ENCODE measurements at regions not wholly inside any gene's neighbourhood (a gene's known extent, or its start where the extent isn't known, plus 50 kb on each side); places are given as distances from the start of the nearest gene placed in this dataset.
A peak's percentile ranks its signal among the peaks of the same experiment; 100 is the strongest.
"Not testable (repeated sequence)": the region's sequence is repeated elsewhere in the genome, so short reads cannot be mapped to it uniquely, and the experiment has no call there.

DNA sequence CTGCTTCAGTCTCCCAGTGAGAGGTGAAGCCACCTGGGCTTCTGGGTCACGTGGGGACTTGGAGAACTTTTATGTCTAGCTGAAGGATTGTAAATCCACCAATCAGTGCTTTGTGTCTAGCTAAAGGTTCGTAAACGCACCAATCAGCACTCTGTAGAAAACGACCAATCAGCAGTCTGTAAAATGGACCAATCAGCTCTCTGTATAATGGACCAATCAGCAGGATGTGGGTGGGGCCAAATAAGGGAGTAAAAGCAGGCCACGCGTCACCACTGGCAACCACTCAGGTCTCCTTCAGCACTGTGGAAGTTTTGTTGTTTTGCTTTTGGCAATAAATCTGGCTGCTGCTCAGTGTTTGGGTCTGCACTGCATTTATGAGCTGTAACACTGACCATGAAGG lies 69.1 kb upstream of the NREP start:
- 83 to 100% methylated on average over 3 to 6 of the region's 6 CpGs for WGBS, 2 donors (ENCODE audit: low coverage in 1 of 2)
- Histone ChIP-seq H3K9me3 (no peaks in the 10 kb centered on the region), H3K27ac (no peak overlapping the region), H3K27me3 (no peaks in the 10 kb centered on the region), H3K4me1 (no peaks in the 10 kb centered on the region), H3K4me3 (no peak overlapping the region), H3K36me3 (no peaks in the 10 kb centered on the region)
- intact Hi-C loops (cut with DNase I; ENCODE audit: low total_unique reads), result no loop called here
- TF ChIP-seq POLR2A (IDR thresholded peaks at IDR 0.05) (no peak), POLR2AphosphoS5 (IDR thresholded peaks at IDR 0.05) (no peak), EP300 (IDR thresholded peaks at IDR 0.05; ENCODE audit: low read depth) (no peak)
- TF ChIP-seq, protein P1, sequence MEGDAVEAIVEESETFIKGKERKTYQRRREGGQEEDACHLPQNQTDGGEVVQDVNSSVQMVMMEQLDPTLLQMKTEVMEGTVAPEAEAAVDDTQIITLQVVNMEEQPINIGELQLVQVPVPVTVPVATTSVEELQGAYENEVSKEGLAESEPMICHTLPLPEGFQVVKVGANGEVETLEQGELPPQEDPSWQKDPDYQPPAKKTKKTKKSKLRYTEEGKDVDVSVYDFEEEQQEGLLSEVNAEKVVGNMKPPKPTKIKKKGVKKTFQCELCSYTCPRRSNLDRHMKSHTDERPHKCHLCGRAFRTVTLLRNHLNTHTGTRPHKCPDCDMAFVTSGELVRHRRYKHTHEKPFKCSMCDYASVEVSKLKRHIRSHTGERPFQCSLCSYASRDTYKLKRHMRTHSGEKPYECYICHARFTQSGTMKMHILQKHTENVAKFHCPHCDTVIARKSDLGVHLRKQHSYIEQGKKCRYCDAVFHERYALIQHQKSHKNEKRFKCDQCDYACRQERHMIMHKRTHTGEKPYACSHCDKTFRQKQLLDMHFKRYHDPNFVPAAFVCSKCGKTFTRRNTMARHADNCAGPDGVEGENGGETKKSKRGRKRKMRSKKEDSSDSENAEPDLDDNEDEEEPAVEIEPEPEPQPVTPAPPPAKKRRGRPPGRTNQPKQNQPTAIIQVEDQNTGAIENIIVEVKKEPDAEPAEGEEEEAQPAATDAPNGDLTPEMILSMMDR (IDR thresholded peaks at IDR 0.05), result no peak
- no peak for DNase-seq
- in situ Hi-C loops (cut with MboI; ENCODE audit: low pct_ligation_motif_present in 1 of 4, low pct_unique_long_range_greater_than_20kb in 1 of 4, low sequenced_read_pairs in 3 of 4), result no loop called here

DNA sequence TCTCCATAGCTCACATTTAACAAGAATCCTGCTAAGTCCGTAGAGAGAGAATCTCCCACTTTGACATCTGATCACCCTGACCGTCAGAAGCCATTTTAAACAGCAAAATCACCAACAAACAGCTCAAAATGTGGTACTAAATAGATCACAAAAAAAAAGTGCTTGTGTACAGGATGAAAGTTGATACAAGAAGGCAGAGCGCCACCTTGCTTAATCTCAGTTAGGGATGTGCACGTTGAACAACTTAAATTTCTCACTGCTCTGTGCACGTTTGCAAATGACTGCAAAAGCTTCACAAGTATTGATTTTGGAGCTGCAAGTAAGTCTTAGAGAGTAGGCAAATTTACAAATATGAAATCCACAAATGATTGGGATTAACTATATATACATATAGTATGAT lies 63.1 kb upstream of the NREP start:
- H3K27ac ChIP-seq, result no peak overlapping the region
- no peaks in the 10 kb centered on the region for H3K4me1 ChIP-seq
- WGBS, 2 donors (ENCODE audit: low coverage in 1 of 2), result 64 to 70% methylated on average over 5 of the region's 5 CpGs
- TF ChIP-seq, protein P1 (IDR thresholded peaks at IDR 0.05), result no peak
- TF ChIP-seq POLR2AphosphoS5 (IDR thresholded peaks at IDR 0.05), result no peak
- TF ChIP-seq EP300 (IDR thresholded peaks at IDR 0.05; ENCODE audit: low read depth), result no peak
- TF ChIP-seq POLR2A (IDR thresholded peaks at IDR 0.05), result no peak
- H3K9me3 ChIP-seq, result peaks cover 0 to 4% of the 10 kb centered on the region in 2 donors
- intact Hi-C loops (cut with DNase I; ENCODE audit: low total_unique reads), result no loop called here
- H3K27me3 ChIP-seq, result no peaks in the 10 kb centered on the region
- no peak overlapping the region for H3K4me3 ChIP-seq
- H3K36me3 ChIP-seq, result no peaks in the 10 kb centered on the region
- DNase-seq, result no peak
- in situ Hi-C loops (cut with MboI; ENCODE audit: low pct_ligation_motif_present in 1 of 4, low pct_unique_long_range_greater_than_20kb in 1 of 4, low sequenced_read_pairs in 3 of 4), result no loop called here

DNA sequence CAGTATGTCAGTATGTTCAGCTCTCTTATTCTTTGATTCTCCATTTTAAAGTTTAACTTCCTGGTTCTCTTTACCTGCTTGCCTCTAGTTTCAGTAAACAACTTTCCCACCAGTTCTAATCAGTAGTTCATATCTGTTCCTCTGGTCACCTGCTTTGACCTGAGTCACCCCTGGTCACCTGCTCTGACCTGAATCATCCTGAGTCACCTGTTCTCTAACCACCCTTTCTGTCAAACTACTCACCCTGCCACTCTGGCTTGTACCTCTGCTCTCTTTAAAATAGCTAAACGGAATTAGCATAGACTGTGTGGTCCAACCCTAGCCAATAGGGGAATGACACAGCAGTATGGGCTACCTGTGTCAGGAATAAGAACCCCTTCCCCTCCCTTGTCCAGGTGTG lies 62.0 kb upstream of the NREP start:
- H3K27me3 ChIP-seq; H3K36me3 ChIP-seq; H3K4me1 ChIP-seq; DNase-seq; H3K27ac ChIP-seq; intact Hi-C loops (cut with DNase I; ENCODE audit: low total_unique reads); H3K4me3 ChIP-seq; H3K9me3 ChIP-seq; in situ Hi-C loops (cut with MboI; ENCODE audit: low pct_ligation_motif_present in 1 of 4, low pct_unique_long_range_greater_than_20kb in 1 of 4, low sequenced_read_pairs in 3 of 4): not testable (repeated sequence)
- WGBS, 2 donors (ENCODE audit: low coverage in 1 of 2), result 93% methylated on average over 1 of the region's 1 CpG; no CpG with 5 or more reads in 1 of the 2 donors

DNA sequence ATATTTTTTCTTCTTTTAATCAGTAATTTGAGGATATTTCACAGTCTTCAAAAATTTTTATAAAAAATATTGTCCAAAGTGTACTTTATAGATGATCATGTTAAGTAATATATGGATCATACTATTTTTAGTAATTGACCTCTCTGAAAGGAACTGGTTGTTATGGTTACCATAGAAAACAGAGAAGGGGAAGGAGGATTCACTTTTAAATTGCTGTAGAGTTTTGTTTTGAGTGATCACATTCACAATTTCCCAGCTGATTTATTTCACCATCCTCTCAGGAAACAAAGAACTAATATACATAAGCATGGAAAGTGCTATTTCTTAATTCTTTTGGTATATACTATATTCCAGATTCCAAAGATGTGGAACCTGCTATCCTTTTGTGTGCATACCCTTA lies 56.5 kb upstream of the NREP start:
- in situ Hi-C loops (cut with MboI; ENCODE audit: low pct_ligation_motif_present in 1 of 4, low pct_unique_long_range_greater_than_20kb in 1 of 4, low sequenced_read_pairs in 3 of 4), result no loop called here
- no peak overlapping the region for H3K4me3 ChIP-seq
- no peaks in the 10 kb centered on the region for H3K36me3 ChIP-seq
- H3K9me3 ChIP-seq, result no peaks in the 10 kb centered on the region
- TF ChIP-seq, protein P1 (IDR thresholded peaks at IDR 0.05), result no peak
- TF ChIP-seq POLR2AphosphoS5 (IDR thresholded peaks at IDR 0.05), result no peak
- TF ChIP-seq POLR2A (IDR thresholded peaks at IDR 0.05), result no peak
- no peak for TF ChIP-seq EP300 (IDR thresholded peaks at IDR 0.05; ENCODE audit: low read depth)
- DNase-seq, result no peak
- intact Hi-C loops (cut with DNase I; ENCODE audit: low total_unique reads), result no loop called here
- no peaks in the 10 kb centered on the region for H3K27me3 ChIP-seq
- no peaks in the 10 kb centered on the region for H3K4me1 ChIP-seq
- H3K27ac ChIP-seq, result no peak overlapping the region

DNA sequence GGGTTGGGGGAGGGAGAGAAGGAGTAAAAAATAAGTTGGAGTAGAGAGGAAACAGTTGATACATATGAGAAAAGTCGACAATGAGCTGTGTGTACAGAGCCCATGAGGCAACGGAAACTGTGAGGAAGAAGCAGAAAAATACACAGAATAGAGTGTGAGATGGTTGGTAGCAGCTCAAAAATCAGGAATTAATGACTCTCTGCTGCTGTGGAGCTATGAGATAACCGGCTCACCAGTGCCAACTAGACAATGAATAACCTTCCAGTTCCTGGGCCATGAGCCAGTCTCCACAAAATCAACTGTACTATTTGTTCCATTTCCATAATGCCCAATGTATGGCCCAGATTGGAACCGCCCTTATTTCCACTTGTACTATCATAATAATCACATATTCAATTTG lies 53.1 kb upstream of the NREP start:
- in situ Hi-C loops (cut with MboI; ENCODE audit: low pct_ligation_motif_present in 1 of 4, low pct_unique_long_range_greater_than_20kb in 1 of 4, low sequenced_read_pairs in 3 of 4), result no loop called here
- no peak overlapping the region for H3K27ac ChIP-seq
- intact Hi-C loops (cut with DNase I; ENCODE audit: low total_unique reads), result no loop called here
- no peaks in the 10 kb centered on the region for H3K36me3 ChIP-seq
- H3K4me3 ChIP-seq, result no peak overlapping the region
- no peak for TF ChIP-seq POLR2AphosphoS5 (IDR thresholded peaks at IDR 0.05)
- TF ChIP-seq, protein P1 (IDR thresholded peaks at IDR 0.05), result no peak
- no peak for TF ChIP-seq POLR2A (IDR thresholded peaks at IDR 0.05)
- no peak for TF ChIP-seq EP300 (IDR thresholded peaks at IDR 0.05; ENCODE audit: low read depth)
- 49 to 54% methylated on average over 4 of the region's 4 CpGs for WGBS, 2 donors (ENCODE audit: low coverage in 1 of 2)
- H3K9me3 ChIP-seq, result no peaks in the 10 kb centered on the region
- no peaks in the 10 kb centered on the region for H3K27me3 ChIP-seq
- no peaks in the 10 kb centered on the region for H3K4me1 ChIP-seq
- peak; percentile 8 for DNase-seq
